GM21619 (cell line): ENCODE measurements at regions not wholly inside any gene's neighbourhood (a gene's known extent, or its start where the extent isn't known, plus 50 kb on each side); places are given as distances from the start of the nearest gene placed in this dataset.

ENCODE experiments used
- ATAC-seq: cut with Tn5 transposase; IDR thresholded peaks from one replicate; pipeline ENCODE4 v1.9.1; 2021; ENCODE audit not compliant: unreplicated experiment

DNA sequence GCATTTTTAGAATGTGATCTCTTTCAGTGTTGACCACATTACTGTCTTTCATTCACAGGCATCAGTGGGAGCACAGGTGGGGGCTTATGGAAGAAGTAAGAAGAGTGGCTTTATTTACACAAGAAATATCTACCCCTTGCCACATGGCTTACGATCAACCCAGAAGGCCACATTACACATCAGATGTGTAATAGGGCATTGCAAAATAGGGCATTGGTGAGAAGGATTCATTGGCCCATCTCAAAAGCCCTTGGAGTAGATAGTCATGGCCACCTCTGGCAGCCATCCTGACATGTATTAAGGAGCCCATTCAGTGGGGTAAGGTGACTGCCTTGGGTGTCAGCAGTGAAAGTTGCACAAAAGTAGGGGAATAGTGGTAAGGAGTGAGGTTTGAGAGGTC is 97.5 kb downstream of the MAFB start:
- ATAC-seq: no peak

DNA sequence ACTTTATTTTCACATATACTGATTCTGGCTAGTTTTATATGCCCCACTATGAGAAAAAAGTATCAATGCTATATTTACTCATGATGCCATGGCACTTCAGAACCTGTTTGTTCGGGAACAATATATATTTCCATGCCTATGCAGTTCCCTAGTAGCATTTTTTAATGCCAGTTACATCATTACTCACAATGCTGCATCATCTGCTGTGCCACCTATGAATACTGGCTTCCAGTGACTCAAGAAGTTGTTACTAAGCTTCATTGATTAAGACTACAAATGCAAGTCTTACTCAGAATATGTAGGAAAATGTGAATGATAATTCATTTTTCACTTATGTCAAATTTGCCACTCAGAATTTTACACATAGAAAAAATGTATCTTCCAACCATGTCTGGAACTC is 97.9 kb downstream of the MAFB start:
- no peak for ATAC-seq

DNA sequence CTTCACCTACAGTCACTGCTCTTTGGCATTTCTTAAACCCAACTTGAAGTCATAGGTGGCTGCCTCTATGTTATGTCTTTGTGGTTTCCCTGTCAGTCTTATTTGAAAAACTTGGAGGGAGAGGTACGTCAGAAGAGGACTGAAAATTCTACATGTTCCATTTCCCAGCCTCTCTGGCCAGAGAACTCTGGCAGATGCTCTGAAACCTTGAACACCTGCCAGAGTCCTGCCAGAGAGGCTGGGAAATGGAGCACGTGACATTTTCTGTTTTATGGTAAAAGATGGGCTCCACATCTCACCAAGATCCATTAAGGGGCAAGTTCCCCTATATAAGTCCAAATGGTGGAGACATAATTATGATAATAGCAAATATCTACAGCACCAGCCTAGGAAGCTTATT is 99.5 kb downstream of the MAFB start:
- ATAC-seq: no peak

- ATAC-seq: no peak
These were observed 100.1 kb downstream of the MAFB start for GRCh38 chr20:40588891-40589290.

DNA sequence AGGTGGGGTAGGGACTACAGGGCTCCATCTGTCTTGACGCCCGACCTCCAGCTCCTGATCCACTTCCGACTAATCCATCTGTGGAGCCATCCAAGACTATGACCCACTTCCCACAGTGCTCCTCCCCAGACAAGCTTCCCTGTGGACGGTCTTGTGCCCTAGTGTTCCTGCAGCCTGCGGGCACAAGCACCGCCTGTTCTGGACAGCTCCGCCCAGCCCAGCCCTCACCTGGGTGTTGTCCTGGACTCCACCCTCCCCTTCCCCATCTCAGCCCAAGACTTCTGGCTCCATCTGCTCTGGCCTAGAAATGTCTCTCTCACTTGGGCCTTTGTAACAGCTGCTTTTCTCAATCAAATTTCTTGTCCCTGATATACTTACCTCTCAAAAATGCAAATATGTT is 102.0 kb downstream of the MAFB start:
- no peak for ATAC-seq

DNA sequence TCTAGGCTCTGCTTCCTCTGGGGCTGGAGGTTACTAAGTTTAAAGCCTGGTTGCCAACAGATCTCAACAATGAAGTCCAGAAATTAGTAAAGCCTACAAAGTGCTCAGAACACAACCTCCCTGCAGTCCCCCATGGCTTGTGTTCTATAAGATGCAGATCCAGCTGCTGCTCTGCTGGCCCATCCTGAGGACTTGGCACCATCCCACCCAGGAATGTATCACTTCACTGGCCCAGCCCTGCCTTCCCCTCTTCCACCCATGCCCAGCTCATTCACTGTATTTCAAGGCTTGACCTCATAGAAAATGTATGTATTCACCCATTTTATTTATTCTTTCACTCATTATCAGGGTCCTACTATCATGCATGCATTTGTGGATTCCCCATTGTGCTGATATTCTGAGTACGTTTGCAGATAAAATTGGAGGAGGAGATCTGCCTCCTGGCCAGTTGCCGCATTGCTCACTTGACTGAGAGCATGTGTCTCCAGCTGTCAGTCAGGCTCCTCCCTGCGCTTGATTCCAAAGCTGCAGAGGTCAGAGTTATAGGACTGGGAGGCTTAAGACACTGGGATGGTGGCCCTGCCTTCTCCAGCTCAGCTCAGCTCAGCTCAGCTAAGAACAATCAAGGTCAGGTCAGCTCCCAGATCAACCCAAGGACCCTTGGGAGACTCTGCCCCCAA is 104.8 kb downstream of the MAFB start:
- ATAC-seq: no peak

- no peak for ATAC-seq
These were observed 105.4 kb downstream of the MAFB start for GRCh38 chr20:40583636-40584035.

GRCh38 chr20:40583205-40583604 is 105.8 kb downstream of the MAFB start:
- ATAC-seq: no peak

DNA sequence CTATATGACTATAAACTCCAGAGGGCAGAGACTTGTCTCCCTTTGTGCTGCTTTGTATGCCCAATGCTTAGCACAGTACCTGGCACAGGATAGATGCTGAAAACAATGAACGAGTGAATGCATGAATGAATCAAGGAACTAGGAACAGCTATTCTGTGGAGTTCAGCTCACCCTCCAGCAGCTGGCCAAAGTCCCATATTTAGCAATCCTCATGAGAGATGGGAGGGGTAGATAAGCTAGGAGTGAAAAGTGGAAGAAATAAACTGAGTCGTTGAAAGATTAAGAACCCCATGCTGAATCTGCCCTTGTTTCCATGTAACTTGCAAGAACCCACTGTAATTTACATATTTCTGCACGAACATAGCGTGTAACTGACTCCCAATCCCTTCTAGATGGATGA is 106.5 kb downstream of the MAFB start:
- ATAC-seq: no peak

GRCh38 chr20:40579701-40580100 is 109.3 kb downstream of the MAFB start:
- ATAC-seq: no peak

DNA sequence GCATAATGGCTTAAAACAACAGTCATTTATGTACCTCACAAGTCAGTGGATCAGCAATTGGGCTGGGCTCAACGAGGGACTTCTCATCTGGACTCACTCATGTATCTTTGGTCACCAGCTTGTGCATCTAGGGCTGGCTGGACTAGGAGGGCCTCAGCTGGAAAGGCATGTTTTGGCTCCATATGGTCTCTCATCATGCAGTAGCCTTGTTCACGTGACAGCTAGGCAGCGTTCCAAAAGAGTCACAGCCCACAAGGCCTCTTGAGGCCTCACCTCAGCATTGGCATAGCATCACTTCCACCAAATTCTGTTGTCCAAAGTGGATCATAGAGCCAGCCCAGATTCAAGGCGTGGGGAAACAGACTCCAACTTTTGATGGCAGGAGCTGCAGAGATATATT is 110.1 kb downstream of the MAFB start:
- ATAC-seq: no peak

- no peak for ATAC-seq
These were observed 113.2 kb downstream of the MAFB start for GRCh38 chr20:40575851-40576250.

GRCh38 chr20:40572251-40572650 is 116.8 kb downstream of the MAFB start:
- no peak for ATAC-seq

GRCh38 chr20:40571639-40572038 is 117.4 kb downstream of the MAFB start:
- no peak for ATAC-seq

GRCh38 chr20:40568200-40568599 is 120.8 kb downstream of the MAFB start:
- no peak for ATAC-seq

DNA sequence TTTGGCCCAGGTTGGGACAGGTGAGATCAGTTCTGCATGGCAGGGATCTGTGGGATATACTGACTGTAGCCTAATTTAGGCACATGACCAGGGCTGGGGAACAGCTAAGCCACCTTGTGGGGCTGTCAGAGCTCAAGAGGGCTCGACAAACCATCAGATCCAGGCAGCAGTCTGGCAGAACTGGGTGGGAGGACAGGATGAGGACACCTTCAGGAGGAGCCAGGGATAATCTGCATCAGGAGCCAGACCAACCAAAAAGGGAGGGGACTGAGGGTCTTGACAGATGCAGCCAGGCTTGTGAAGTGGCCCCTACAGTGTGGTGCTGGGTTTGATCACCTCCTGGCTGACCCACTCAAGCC is 123.4 kb downstream of the MAFB start:
- ATAC-seq: no peak

GRCh38 chr20:40565001-40565681 is 123.9 kb downstream of the MAFB start:
- no peak for ATAC-seq

- no peak for ATAC-seq
These were observed 125.6 kb downstream of the MAFB start for GRCh38 chr20:40563296-40563950.

- no peak for ATAC-seq
These were observed 127.0 kb downstream of the MAFB start for GRCh38 chr20:40562031-40562430.

DNA sequence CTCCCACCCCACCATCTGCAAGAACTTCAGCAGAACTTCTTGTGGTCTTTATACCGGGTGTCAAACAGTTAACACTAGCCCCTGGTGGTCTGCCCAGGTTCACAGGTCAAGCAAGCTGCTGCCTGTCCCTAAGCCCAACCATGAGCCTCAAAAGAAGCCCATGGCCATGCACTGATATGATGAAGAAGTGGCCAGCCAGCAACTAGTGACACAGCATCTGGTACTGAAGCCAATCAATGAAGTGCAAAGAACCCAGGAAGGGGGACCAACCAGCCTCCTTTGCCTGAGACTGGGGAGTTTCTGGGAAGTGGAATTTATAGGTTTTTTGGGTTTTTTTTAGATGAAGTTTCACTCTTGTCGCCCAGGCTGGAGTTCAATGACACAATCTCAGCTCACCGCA is 127.8 kb downstream of the MAFB start:
- ATAC-seq: no peak

DNA sequence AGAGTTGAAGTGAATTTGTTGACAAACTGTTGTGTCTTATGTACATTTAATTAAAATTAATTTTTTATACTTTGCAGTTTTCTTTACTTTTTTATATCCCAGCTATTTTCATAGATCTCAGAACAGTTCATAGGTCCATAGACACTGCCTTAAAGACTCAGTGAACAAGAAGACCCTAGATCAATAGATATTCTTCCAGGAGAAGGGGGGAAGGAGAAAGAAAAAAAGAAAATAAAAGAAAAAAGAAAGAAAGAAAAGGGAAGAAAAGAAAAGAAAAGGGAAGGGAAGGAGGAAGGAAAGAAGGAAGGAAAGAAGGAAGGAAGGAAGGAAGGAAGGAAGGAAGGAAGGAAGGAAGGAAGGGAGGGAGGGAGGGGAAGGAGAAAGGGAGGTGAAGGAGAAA is 130.8 kb downstream of the MAFB start:
- no peak for ATAC-seq

- no peak for ATAC-seq
These were observed 137.9 kb downstream of the MAFB start for GRCh38 chr20:40551125-40551530.
